ENCODE measurements at regions not wholly inside any gene's neighbourhood (a gene's known extent, or its start where the extent isn't known, plus 50 kb on each side); places are given as distances from the start of the nearest gene placed in this dataset.

DNA sequence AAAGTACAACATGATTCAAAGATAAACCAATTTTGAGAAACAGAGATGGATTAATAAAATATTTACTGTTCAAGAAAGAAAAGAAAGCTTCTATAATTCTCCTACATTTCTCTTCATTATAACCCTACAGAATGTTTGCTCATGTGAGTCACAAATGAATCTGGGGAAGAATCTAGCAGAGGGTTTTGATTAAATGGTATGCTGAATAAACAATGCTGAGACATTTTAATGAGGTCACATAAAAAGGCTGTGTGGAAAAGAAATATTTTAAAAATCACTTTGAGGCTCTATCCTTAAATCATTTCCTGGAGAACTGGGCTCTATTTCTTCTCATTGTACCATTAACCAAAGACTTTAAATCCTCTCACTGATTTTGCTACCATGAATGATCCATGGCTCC is 727.7 kb downstream of the NTRK3 start:
- CTCF ChIA-PET: no interaction called here
- Mint-ChIP-seq H3K27ac (ENCODE audit: low read depth, unreplicated experiment) (no peak overlapping the region), H3K27me3 (ENCODE audit: insufficient read depth, unreplicated experiment) (no peaks in the 10 kb centered on the region), H3K9me3 (ENCODE audit: unreplicated experiment) (no peaks in the 10 kb centered on the region), H3K4me3 (ENCODE audit: unreplicated experiment) (no peak overlapping the region), H3K4me1 (ENCODE audit: insufficient read depth, unreplicated experiment) (peaks cover 14% of the 10 kb centered on the region), H3K36me3 (ENCODE audit: insufficient read depth, unreplicated experiment) (no peaks in the 10 kb centered on the region)
- TF ChIP-seq, protein P1, sequence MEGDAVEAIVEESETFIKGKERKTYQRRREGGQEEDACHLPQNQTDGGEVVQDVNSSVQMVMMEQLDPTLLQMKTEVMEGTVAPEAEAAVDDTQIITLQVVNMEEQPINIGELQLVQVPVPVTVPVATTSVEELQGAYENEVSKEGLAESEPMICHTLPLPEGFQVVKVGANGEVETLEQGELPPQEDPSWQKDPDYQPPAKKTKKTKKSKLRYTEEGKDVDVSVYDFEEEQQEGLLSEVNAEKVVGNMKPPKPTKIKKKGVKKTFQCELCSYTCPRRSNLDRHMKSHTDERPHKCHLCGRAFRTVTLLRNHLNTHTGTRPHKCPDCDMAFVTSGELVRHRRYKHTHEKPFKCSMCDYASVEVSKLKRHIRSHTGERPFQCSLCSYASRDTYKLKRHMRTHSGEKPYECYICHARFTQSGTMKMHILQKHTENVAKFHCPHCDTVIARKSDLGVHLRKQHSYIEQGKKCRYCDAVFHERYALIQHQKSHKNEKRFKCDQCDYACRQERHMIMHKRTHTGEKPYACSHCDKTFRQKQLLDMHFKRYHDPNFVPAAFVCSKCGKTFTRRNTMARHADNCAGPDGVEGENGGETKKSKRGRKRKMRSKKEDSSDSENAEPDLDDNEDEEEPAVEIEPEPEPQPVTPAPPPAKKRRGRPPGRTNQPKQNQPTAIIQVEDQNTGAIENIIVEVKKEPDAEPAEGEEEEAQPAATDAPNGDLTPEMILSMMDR (IDR thresholded peaks at IDR 0.05; ENCODE audit: unreplicated experiment): no peak
- no TSS peak for BruUV-seq (replicated peaks)
- POLR2A ChIA-PET: no interaction called here
- no peak for DNase-seq (ENCODE audit: unreplicated experiment)
- intact Hi-C loops (cut with micrococcal nuclease): loop anchor here (5.0 kb wide), 1 partner anchor 612 kb away; no protein-coding TSS in a partner anchor

DNA sequence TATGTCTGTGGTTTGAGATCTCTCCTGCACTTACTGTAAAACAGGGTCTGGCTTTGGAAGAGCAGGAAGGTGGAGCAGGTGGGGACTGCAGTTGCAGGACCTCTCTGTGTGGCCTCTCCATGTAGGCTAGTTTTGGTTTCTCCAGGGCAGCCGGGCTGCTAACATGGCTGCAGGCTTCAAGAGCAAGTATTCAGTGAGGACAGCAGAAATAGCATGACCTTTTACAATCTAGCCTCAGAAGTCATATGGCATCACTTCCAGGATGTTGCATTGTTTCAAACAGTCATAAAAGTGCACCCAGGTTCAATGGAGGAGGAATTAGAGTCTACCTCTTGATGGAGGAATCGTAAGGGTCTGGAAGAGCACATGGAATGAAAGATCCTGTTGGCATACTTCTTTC is 728.7 kb downstream of the NTRK3 start:
- H3K36me3 Mint-ChIP-seq (ENCODE audit: insufficient read depth, unreplicated experiment): no peaks in the 10 kb centered on the region
- H3K27ac Mint-ChIP-seq (ENCODE audit: low read depth, unreplicated experiment): no peak overlapping the region

DNA sequence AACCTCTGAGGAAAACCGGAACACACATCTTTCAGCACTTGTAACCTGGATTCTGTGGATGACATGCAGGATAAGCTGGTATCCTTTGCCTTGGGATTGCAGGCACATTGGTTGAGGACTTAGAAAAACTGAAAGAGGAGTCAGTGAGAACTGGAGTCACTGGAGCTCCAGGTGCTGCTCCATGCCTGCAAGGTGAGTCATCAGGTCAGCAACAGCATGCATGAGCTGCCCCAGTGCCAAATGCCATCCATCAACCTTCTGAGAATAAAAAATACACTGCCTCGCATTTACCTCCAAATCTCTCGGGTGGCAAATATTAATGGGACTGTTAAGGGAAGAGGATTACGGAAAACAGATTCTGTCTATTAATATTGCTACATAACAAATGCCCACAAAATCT is 729.1 kb downstream of the NTRK3 start:
- no TSS peak for BruUV-seq (replicated peaks)
- peaks cover 14% of the 10 kb centered on the region for H3K4me1 Mint-ChIP-seq (ENCODE audit: insufficient read depth, unreplicated experiment)
- peak; percentile 42 for DNase-seq (ENCODE audit: unreplicated experiment)
- H3K27me3 Mint-ChIP-seq (ENCODE audit: insufficient read depth, unreplicated experiment): no peaks in the 10 kb centered on the region
- TF ChIP-seq, protein P1 (IDR thresholded peaks at IDR 0.05; ENCODE audit: unreplicated experiment): no peak
- intact Hi-C loops (cut with micrococcal nuclease): loop anchor here (5.0 kb wide), 1 partner anchor 610 kb away; no protein-coding TSS in a partner anchor
- POLR2A ChIA-PET: interaction anchor here (0.7 to 1.2 kb wide), 4 partner anchors 29 to 204 kb away, joined by 3 to 5 read pairs (median 4); no protein-coding TSS in a partner anchor
- no peak overlapping the region for H3K27ac Mint-ChIP-seq (ENCODE audit: low read depth, unreplicated experiment)
- H3K4me3 Mint-ChIP-seq (ENCODE audit: unreplicated experiment): no peak overlapping the region
- CTCF ChIA-PET: interaction anchor here (0.6 to 0.7 kb wide), 2 partner anchors 20 to 30 kb away, joined by 3 read pairs; no protein-coding TSS in a partner anchor
- no peaks in the 10 kb centered on the region for H3K36me3 Mint-ChIP-seq (ENCODE audit: insufficient read depth, unreplicated experiment)
- H3K9me3 Mint-ChIP-seq (ENCODE audit: unreplicated experiment): no peaks in the 10 kb centered on the region

More for the DNA sequence above, 728.7 kb downstream of the NTRK3 start:
- H3K4me1 Mint-ChIP-seq (ENCODE audit: insufficient read depth, unreplicated experiment): peaks cover 14% of the 10 kb centered on the region
- BruUV-seq (replicated peaks): no TSS peak
- TF ChIP-seq, protein P1 (IDR thresholded peaks at IDR 0.05; ENCODE audit: unreplicated experiment): no peak
- POLR2A ChIA-PET: interaction anchor here (0.8 to 1.2 kb wide), 3 partner anchors 29 to 173 kb away, joined by 3 to 5 read pairs (median 3); no protein-coding TSS in a partner anchor
- CTCF ChIA-PET: no interaction called here
- H3K9me3 Mint-ChIP-seq (ENCODE audit: unreplicated experiment): no peaks in the 10 kb centered on the region
- intact Hi-C loops (cut with micrococcal nuclease): loop anchor here (5.0 kb wide), 1 partner anchor 611 kb away; no protein-coding TSS in a partner anchor
- DNase-seq (ENCODE audit: unreplicated experiment): no peak
- H3K27me3 Mint-ChIP-seq (ENCODE audit: insufficient read depth, unreplicated experiment): no peaks in the 10 kb centered on the region
- no peak overlapping the region for H3K4me3 Mint-ChIP-seq (ENCODE audit: unreplicated experiment)

DNA sequence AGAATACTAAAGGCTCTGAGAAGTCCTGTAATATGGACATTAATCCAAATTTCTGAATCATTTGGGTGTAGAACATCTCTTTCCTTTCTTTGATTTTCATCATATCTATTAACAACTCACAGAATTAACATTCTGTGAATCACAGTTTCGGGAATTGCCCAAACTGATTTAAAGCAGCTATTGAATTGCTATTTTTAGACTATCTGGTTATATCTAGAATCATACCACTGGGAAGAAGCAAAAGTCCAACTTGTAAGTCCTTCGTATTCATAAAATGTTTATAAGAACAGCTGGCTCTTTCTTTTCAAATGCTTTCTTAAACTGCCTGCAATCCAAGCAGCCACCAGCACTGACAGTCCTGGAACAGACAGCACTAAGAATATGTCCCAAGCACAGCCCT is 733.0 kb downstream of the NTRK3 start:
- ChIA-PET CTCF (no interaction called here), POLR2A (no interaction called here)
- Mint-ChIP-seq H3K36me3 (ENCODE audit: insufficient read depth, unreplicated experiment) (no peaks in the 10 kb centered on the region), H3K4me3 (ENCODE audit: unreplicated experiment) (no peak overlapping the region), H3K9me3 (ENCODE audit: unreplicated experiment) (no peaks in the 10 kb centered on the region), H3K27ac (ENCODE audit: low read depth, unreplicated experiment) (no peak overlapping the region), H3K4me1 (ENCODE audit: insufficient read depth, unreplicated experiment) (peaks cover 14% of the 10 kb centered on the region), H3K27me3 (ENCODE audit: insufficient read depth, unreplicated experiment) (no peaks in the 10 kb centered on the region)
- intact Hi-C loops (cut with micrococcal nuclease): no loop called here
- TF ChIP-seq, protein P1 (IDR thresholded peaks at IDR 0.05; ENCODE audit: unreplicated experiment): no peak
- no peak for DNase-seq (ENCODE audit: unreplicated experiment)
- no TSS peak for BruUV-seq (replicated peaks)

Data from MCF 10A (cell line).